Fibroblast of lung (primary cell): ENCODE measurements at regions not wholly inside any gene's neighbourhood (a gene's known extent, or its start where the extent isn't known, plus 50 kb on each side); places are given as distances from the start of the nearest gene placed in this dataset.

Source experiments
- CTCF ChIP-seq, 2 donors: IDR thresholded peaks in 1 of 2; conservative IDR thresholded peaks in 1 of 2; 1 replicate in 1 of 2; 2 replicates in 1 of 2; pipeline ENCODE4 v1.5.1; 2011 to 2012; ENCODE audit warnings: low read length in 2 of 2, control low read depth in 1 of 2, inconsistent platforms in 1 of 2, low read depth in 1 of 2, mild to moderate bottlenecking in 1 of 2
- EZH2 ChIP-seq: IDR thresholded peaks from 2 replicates; pipeline ENCODE4 v1.5.1; 2012; ENCODE audit warnings: low read length, control low read depth, mild to moderate bottlenecking; ENCODE audit errors: missing control alignments

- no peak for TF ChIP-seq EZH2
- no peak for TF ChIP-seq CTCF (conservative IDR thresholded peaks at IDR 0.05 in 1 of 2, IDR thresholded peaks at IDR 0.05 in 1 of 2; ENCODE audit: low read depth in 1 of 2, low read length in 2 of 2)
Measured at GRCh38 chr1:11400567-11400966, 78.4 kb upstream of the DISP3 start.
